ENCODE measurements at regions not wholly inside any gene's neighbourhood (a gene's known extent, or its start where the extent isn't known, plus 50 kb on each side); places are given as distances from the start of the nearest gene placed in this dataset.
"Not testable (repeated sequence)": the region's sequence is repeated elsewhere in the genome, so short reads cannot be mapped to it uniquely, and the experiment has no call there.

- DNase-seq: no peak
Measured at GRCh38 chr2:192971981-192972380, 777.2 kb upstream of the TMEFF2 start.

GRCh38 chr2:192969055-192969454 is 774.3 kb upstream of the TMEFF2 start:
- no peak for DNase-seq

GRCh38 chr2:192960945-192961344 is 766.2 kb upstream of the TMEFF2 start:
- no peak for DNase-seq

GRCh38 chr2:192958615-192959014 is 763.9 kb upstream of the TMEFF2 start:
- not testable (repeated sequence) for DNase-seq

GRCh38 chr2:192957425-192957824 is 762.7 kb upstream of the TMEFF2 start:
- DNase-seq: no peak

- no peak for DNase-seq
Measured at GRCh38 chr2:192953116-192953515, 758.4 kb upstream of the TMEFF2 start.

GRCh38 chr2:192952245-192952644 is 757.5 kb upstream of the TMEFF2 start:
- no peak for DNase-seq

- no peak for DNase-seq
Measured at GRCh38 chr2:192948316-192948715, 753.6 kb upstream of the TMEFF2 start.

- DNase-seq: no peak
Measured at GRCh38 chr2:192947352-192947751, 752.6 kb upstream of the TMEFF2 start.

- DNase-seq: no peak
Measured at GRCh38 chr2:192940767-192941166, 746.0 kb upstream of the TMEFF2 start.

- no peak for DNase-seq
Measured at GRCh38 chr2:192932376-192932775, 737.6 kb upstream of the TMEFF2 start.

- not testable (repeated sequence) for DNase-seq
Measured at GRCh38 chr2:192921631-192922030, 726.9 kb upstream of the TMEFF2 start.

- no peak for DNase-seq
Measured at GRCh38 chr2:192901446-192901845, 706.7 kb upstream of the TMEFF2 start.

- DNase-seq: no peak
Measured at GRCh38 chr2:192899466-192899865, 704.7 kb upstream of the TMEFF2 start.

- DNase-seq: not testable (repeated sequence)
Measured at GRCh38 chr2:192893976-192894375, 699.2 kb upstream of the TMEFF2 start.

- DNase-seq: no peak
Measured at GRCh38 chr2:192888109-192888508, 693.4 kb upstream of the TMEFF2 start.

GRCh38 chr2:192887337-192887736 is 692.6 kb upstream of the TMEFF2 start:
- DNase-seq: no peak

- no peak for DNase-seq
Measured at GRCh38 chr2:192886636-192887035, 691.9 kb upstream of the TMEFF2 start.

- DNase-seq: no peak
Measured at GRCh38 chr2:192885569-192886160, 690.9 kb upstream of the TMEFF2 start.

- DNase-seq: no peak
Measured at GRCh38 chr2:192877159-192877558, 682.4 kb upstream of the TMEFF2 start.

- DNase-seq: no peak
Measured at GRCh38 chr2:192876698-192877097, 682.0 kb upstream of the TMEFF2 start.

- no peak for DNase-seq
Measured at GRCh38 chr2:192854706-192855105, 660.0 kb upstream of the TMEFF2 start.

GRCh38 chr2:192854031-192854430 is 659.3 kb upstream of the TMEFF2 start:
- no peak for DNase-seq

GRCh38 chr2:192828947-192829346 is 634.2 kb upstream of the TMEFF2 start:
- no peak for DNase-seq

GRCh38 chr2:192828175-192828574 is 633.4 kb upstream of the TMEFF2 start:
- no peak for DNase-seq

- DNase-seq: no peak
Measured at GRCh38 chr2:192827735-192828134, 633.0 kb upstream of the TMEFF2 start.

Measured in NCI-H187 (cell line).